Activated CD8-positive, alpha-beta memory T cell treated with anti-CD3 and anti-CD28 coated beads, Interleukin-2, amount 50 U/mL, for 1 hour (primary cell): ENCODE measurements at regions not wholly inside any gene's neighbourhood (a gene's known extent, or its start where the extent isn't known, plus 50 kb on each side); places are given as distances from the start of the nearest gene placed in this dataset.
"Not testable (repeated sequence)": the region's sequence is repeated elsewhere in the genome, so short reads cannot be mapped to it uniquely, and the experiment has no call there.

Source experiments
- DNase-seq: peaks from one replicate; pipeline ENCODE4 v3.0.0-alpha.2; 2020; ENCODE audit errors: extremely low read depth

- no peak for DNase-seq
Observed at GRCh38 chr6:149127212-149127611, 190.3 kb upstream of the TAB2 start.

- DNase-seq, result no peak
Observed at GRCh38 chr6:149128489-149129145, 188.9 kb upstream of the TAB2 start.

GRCh38 chr6:149129371-149130077 is 188.0 kb upstream of the TAB2 start:
- no peak for DNase-seq

GRCh38 chr6:149130090-149130489 is 187.4 kb upstream of the TAB2 start:
- no peak for DNase-seq

- no peak for DNase-seq
Observed at GRCh38 chr6:149130508-149130907, 187.0 kb upstream of the TAB2 start.

GRCh38 chr6:149131891-149132290 is 185.6 kb upstream of the TAB2 start:
- no peak for DNase-seq

GRCh38 chr6:149132336-149132735 is 185.2 kb upstream of the TAB2 start:
- no peak for DNase-seq

- no peak for DNase-seq
Observed at GRCh38 chr6:149134511-149134933, 183.0 kb upstream of the TAB2 start.

GRCh38 chr6:149135809-149136208 is 181.7 kb upstream of the TAB2 start:
- DNase-seq, result no peak

- DNase-seq, result no peak
Observed at GRCh38 chr6:149136273-149136912, 181.1 kb upstream of the TAB2 start.

GRCh38 chr6:149136913-149137286 is 180.6 kb upstream of the TAB2 start:
- no peak for DNase-seq

- DNase-seq, result no peak
Observed at GRCh38 chr6:149137594-149137993, 179.9 kb upstream of the TAB2 start.

- DNase-seq, result no peak
Observed at GRCh38 chr6:149138089-149138488, 179.4 kb upstream of the TAB2 start.

GRCh38 chr6:149138699-149139294 is 178.7 kb upstream of the TAB2 start:
- no peak for DNase-seq

GRCh38 chr6:149139782-149140136 is 177.8 kb upstream of the TAB2 start:
- DNase-seq, result no peak

GRCh38 chr6:149140137-149140909 is 177.2 kb upstream of the TAB2 start:
- DNase-seq, result no peak

- DNase-seq, result no peak
Observed at GRCh38 chr6:149140910-149141290, 176.6 kb upstream of the TAB2 start.

GRCh38 chr6:149142924-149143429 is 174.5 kb upstream of the TAB2 start:
- DNase-seq, result no peak

GRCh38 chr6:149145800-149146199 is 171.7 kb upstream of the TAB2 start:
- not testable (repeated sequence) for DNase-seq

- DNase-seq, result no peak
Observed at GRCh38 chr6:149147195-149147594, 170.3 kb upstream of the TAB2 start.

GRCh38 chr6:149147938-149148718 is 169.4 kb upstream of the TAB2 start:
- no peak for DNase-seq
